Mammary epithelial cell (primary cell): ENCODE measurements at regions not wholly inside any gene's neighbourhood (a gene's known extent, or its start where the extent isn't known, plus 50 kb on each side); places are given as distances from the start of the nearest gene placed in this dataset.

Experiments
- EZH2 ChIP-seq: IDR thresholded peaks from 2 replicates; pipeline ENCODE4 v1.6.1; 2012; ENCODE audit warnings: low read length, inconsistent platforms, borderline replicate concordance
- TF ChIP-seq, protein P1 (sequence below), 2 donors: IDR thresholded peaks in 1 of 2; conservative IDR thresholded peaks in 1 of 2; 2 replicates each; pipeline ENCODE4 v1.5.1; 2011 to 2012; ENCODE audit warnings: inconsistent platforms in 2 of 2, low read length in 2 of 2, mild to moderate bottlenecking in 2 of 2, control low read depth in 1 of 2, low read depth in 1 of 2; ENCODE audit not compliant: insufficient read depth in 1 of 2; ENCODE audit errors: extremely low read depth in 1 of 2

DNA sequence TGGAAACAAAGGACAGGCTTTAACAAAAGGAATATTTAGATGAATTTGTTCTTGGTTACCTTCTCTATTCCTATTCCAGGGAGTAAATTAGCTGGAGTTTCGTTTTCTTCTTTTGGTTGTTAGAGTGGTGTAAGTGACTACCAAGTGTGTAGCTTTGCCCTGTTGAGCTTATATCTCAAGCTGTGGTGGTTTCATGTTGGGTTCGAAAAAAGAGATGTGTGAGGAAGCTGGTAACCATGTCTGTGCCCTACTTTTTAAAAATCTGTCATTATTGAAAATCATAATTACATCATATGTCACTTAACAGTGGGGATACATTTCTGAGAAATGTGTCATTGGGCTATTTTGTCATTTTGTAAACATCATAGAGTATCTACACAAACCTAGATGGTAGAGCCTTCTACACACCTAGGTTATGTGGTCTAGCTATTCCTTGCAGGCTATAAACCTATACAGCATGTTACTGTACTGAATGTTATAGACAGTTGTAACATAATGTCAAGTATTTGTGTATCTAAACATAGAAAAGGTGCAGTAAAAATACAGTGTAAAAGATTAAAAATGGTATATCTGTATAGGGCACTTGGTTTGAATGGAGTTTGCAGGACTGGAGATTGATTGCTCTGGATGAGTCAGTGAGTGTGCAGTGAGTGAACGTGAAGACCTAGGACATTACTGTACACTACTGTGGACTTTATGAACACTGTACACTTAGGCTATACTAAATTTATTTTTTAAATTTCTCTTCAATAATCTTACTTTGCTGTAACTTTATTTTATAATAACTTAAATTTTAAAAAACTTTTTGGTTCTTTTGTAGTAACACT lies 90.4 kb downstream of the SEPTIN7 start:
- TF ChIP-seq, protein P1, sequence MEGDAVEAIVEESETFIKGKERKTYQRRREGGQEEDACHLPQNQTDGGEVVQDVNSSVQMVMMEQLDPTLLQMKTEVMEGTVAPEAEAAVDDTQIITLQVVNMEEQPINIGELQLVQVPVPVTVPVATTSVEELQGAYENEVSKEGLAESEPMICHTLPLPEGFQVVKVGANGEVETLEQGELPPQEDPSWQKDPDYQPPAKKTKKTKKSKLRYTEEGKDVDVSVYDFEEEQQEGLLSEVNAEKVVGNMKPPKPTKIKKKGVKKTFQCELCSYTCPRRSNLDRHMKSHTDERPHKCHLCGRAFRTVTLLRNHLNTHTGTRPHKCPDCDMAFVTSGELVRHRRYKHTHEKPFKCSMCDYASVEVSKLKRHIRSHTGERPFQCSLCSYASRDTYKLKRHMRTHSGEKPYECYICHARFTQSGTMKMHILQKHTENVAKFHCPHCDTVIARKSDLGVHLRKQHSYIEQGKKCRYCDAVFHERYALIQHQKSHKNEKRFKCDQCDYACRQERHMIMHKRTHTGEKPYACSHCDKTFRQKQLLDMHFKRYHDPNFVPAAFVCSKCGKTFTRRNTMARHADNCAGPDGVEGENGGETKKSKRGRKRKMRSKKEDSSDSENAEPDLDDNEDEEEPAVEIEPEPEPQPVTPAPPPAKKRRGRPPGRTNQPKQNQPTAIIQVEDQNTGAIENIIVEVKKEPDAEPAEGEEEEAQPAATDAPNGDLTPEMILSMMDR (conservative IDR thresholded peaks at IDR 0.05 in 1 of 2, IDR thresholded peaks at IDR 0.05 in 1 of 2; ENCODE audit: extremely low read depth in 1 of 2, insufficient read depth in 1 of 2, low read depth in 1 of 2, low read length in 2 of 2) = no peak
- no peak for TF ChIP-seq EZH2
